Stimulated activated CD4-positive, alpha-beta T cell treated with anti-CD3 and anti-CD28 coated beads, Interleukin-12 subunit alpha, Interleukin-12 subunit beta, amount 100 ng/mL, for 48 hours (primary cell): ENCODE measurements at regions not wholly inside any gene's neighbourhood (a gene's known extent, or its start where the extent isn't known, plus 50 kb on each side); places are given as distances from the start of the nearest gene placed in this dataset.

Experiments used
- DNase-seq, 3 donors: peaks; one replicate each; pipeline ENCODE4 v3.0.0-alpha.2; 2020; ENCODE audit warnings: low read depth in 2 of 3, low spot score in 1 of 3

DNA sequence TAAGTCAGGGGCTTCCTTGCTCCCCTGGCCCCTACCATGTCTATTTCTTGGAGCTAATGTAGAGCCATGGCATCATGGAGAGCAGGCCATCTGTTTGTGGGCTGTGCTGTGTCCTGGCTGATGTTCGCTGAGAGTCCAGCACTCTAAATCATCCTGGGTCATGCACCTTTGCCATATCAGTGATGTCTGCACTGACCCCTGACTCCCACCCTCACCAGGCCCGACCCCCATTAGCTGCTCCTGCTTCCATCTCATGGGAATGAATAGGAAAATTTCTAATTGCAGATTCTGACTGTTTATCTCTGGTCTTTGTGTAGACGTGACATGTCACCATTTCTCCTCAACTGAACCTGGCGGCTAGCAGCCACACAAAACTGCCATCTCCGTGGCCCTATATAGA is 236.9 kb downstream of the NSG2 start:
- DNase-seq = no peak

DNA sequence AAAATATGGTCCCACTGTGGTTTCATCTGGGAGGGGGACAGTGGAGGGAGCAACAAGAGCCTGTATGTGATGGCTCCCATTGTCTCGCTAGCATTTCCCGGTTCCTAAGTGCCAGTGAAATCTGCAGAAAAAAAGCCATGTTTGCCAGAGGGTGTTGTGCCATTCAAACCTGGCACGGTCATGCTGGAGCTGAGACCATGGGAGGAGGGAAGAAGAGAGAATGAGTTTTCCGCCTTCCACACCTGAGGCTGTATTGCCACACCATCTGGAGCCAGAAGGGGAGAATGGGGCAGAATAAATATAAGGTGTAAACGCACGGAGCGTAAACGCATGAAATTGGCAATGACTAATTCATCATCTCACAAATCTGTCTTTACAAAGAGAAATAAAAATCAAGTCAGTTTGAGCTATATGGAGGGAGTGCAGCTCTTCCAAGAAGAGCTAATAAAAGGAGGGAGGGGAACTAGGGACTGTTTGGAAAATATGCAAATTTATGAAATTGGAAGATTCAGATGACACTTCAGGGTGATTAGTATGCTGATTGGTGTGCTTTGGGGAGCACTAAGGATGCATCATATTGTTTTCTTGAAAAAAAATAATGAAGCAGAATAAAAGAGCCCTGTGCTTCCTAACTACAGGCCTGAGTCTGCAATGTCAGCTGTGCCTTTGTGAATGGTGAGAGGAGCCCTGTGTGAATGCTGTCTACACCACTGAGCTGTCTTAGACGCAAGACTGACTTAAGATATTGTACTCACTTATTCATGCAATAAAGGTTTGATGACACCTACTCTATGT is 237.9 kb downstream of the NSG2 start:
- no peak for DNase-seq

DNA sequence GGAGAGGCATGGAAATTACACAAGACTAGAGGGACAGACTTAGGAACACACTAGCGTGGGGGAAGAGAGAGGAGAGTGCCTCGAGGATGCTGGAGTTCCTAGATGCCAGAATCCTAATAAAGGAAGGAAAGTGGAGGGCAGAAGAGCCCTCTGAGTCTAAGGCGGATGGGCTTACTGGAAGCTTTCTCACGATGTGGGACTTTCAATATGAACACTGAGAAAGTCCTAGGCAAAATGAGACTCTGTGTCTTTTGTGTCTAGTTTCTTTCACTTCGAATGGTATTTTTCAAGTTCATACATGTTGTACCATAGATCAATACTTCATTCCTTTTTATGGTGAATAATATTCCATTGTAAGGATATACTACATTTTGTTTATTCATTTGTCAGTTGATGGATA is 239.4 kb downstream of the NSG2 start:
- DNase-seq = no peak

DNA sequence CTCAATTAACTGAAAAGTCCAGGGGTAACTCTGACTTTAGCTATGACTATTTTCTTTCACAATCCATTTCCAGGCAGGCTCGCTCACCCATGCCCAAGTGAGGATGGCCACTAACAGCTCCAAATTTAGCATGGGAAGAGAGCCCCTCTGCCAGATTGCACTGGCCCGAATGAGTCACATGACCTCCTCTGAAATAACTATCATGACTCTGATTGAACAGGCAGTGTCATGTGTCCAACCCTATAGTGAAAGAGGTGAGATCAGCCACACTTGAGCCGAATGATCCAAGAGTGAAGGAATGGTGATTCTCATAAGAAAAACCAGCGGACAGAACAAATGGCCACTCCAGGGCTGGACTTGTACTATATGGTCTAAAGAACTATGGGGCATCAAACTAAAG is 242.3 kb downstream of the NSG2 start:
- no peak for DNase-seq

DNA sequence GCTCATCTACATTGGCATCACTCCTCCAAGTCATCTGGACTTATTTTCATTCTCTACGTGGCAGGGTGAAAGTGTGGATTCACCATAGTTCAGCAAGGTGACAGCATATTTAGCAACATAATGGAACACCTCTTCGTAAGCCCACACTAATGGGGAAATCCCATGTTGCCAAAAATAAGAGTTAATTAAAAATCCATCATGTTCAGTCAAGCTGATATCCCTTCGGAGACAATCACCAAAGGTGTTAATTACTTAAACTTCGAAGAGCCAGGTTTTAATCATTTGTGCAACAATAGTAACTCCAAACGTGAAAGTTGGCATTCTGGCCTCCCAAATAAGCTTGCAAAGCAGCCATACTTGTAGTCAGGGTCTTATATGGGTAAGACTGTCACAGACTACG is 242.9 kb downstream of the NSG2 start:
- no peak for DNase-seq

DNA sequence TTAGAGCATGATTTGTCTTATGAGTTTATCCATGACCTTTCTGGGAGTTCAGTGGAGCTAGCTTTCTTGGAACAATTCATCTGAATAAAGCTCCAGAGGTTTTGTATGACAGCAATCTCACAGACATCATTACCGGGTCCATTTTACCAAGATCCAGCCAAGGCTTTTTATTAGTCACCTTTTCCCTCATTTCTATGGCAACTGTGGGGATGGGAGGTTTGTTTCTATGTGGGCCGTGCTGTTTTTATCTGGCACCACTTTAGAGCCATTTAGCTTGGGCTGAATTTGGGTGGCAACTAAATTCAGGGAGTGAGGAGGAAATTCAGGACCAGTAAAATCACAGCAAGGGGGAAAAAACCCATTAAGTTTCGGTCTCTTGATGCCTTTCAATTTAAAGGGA is 245.7 kb downstream of the NSG2 start:
- no peak for DNase-seq

DNA sequence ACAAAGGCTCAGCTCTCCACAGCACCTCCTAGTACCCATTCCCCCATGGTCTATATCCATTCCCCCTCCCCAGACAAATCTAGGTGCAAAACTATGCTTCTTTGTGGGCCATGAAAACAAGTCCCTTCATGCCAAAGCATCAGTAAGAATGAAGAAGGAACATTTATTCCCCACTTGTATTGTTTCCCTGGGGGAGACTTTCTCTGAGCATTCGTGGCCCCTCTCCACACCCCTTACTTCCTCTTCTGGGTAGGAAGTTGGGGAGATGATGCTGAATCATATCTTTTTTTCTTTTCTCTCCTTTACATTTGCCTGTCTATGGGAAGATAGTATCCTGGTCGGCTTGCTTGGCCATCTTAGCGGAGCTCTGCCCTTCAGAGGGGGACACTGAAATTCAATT is 246.8 kb downstream of the NSG2 start:
- DNase-seq = no peak

DNA sequence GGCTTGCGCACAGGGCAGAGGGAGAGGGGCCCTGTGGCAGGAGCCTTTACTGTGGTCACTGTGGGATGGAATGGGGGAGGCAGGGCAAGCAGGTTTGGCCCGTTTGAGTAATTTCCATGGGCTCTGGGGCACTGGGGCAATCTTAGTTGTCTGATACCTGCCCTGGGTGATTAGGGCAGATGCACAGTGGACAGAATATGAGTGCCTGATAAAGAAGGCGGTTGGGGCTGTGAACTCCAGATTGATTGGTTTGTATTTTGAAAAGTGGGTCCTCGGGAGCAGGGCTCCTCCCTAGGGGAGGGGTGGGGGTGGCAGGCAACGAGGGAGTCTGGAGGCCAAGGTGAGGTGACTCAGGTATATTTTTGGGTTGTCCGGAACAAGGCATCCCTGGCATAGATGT is 247.5 kb downstream of the NSG2 start:
- no peak for DNase-seq

DNA sequence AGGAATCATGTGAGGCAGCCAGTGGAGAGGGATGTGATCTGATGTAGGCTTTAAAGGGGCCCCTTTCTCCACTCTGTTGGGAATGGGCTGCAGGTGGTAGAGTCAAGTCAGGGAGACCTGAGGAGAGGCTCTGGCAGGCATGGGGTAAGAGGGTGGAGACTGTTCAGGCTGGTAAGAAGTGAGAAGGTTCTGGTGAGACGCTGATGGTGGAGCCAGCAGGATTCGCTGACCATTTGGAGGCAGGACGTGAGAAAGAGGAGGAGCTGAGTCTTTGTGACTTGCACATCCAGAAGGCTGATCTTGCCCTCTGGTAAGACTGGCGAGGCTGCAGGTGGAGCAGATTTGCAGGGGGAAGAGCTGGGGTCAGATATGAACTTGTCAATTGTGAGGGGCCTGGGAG is 248.0 kb downstream of the NSG2 start:
- no peak for DNase-seq

DNA sequence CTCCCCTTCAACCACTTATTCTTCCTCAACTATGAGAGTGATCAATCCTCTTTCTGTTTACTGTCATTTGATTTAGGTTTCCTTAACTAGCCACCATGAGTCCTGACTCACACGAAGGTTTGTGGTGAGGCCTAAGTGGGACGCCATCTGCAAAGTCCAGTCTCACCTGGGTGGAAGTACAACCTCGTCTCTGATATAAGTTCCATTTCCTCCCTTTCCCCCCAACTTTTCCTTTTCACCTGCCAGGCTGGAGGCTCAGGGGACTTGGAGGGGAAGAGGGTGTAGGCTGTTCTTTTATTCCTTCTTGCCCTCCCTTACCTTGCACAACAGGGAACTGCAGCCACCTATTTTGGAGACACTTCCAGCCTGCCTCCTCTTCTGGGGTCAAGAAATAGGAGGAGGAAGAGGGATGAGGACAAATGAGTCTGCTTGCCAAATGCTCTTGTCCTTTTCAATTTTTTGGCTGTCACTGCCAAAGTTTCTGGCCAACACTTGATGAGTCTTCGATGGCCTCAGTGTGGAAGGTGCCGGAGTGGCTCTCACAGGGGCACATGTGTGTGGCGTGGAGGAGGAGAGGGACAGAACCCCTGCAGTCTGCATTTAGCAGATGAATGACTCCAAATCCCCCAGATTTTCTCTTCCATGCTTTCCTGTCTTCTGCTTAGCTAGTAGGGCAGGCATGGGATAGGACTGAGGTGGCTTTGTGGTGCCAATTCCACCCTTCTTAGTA is 249.6 kb downstream of the NSG2 start:
- DNase-seq = no peak

DNA sequence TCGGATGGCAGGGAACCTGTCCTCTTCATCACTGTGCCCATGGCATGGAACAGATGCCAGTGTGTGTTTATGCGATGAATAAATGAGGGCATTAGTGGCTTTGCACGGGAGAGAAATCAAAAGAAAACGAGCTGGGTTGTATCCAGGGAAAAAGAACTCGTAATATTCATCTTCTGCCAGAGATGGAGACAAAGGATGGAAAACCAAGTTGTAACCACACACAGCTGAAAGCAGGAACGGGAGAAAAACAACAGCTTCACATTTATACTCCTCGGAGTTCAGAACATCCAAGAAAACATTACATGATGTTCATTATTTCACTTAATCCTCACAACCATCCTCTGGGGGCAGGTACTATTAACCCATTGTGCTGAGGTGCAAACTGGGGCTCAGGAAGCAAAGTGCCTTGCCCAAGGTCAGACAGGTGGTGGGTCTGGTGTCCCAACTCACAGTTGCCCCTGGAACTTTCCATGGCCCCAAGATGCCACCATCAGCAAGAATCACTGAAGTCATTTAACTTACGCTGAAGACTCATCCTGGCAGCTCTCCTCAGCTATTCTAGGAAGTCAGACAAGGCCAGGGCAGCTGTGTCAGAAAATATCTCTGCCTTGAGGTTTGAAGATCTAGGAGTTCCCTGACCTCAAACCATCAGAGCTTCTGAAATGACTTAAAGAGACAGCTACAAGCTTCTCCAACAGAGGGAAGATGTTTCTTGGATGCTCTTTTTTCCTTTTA is 250.4 kb downstream of the NSG2 start:
- no peak for DNase-seq

DNA sequence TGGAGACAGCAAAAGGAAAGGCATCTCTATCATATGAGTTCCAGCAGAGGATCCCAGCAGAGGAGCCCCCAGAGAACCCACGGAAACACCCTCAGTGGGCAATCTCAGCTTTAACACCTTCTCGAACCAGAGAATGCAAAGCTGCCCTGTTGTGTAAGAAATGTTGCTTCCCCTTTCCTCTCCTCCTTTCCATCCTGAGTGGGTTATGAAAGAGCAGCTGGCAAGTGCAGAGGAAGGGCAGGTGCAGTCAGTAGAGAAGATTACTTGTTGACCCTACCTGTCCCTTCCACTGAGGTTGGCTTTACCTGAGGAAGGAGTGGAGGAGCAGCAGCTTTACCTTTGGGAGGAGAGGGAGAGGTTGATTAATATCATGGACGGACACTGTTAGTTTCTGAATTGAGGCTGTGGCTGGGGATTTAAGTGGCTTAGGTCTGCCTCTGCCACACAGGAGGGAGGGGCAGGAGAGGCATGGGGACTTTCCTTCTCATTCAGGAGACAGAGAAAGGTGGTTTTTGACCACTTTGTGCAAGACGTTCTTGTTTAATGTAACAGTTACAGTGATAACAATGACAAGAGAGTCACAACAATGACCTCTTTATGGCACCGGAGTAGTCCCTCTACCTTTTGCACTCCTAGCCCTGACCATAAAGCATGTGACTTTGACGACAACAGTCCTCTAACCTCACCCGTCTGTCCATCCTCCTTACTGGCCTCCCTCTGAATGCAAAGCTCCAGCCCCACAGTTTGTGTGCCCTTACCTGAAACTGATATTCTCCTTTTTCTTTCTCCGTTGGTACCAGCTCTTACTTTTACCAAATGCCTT is 254.8 kb downstream of the NSG2 start:
- no peak for DNase-seq

DNA sequence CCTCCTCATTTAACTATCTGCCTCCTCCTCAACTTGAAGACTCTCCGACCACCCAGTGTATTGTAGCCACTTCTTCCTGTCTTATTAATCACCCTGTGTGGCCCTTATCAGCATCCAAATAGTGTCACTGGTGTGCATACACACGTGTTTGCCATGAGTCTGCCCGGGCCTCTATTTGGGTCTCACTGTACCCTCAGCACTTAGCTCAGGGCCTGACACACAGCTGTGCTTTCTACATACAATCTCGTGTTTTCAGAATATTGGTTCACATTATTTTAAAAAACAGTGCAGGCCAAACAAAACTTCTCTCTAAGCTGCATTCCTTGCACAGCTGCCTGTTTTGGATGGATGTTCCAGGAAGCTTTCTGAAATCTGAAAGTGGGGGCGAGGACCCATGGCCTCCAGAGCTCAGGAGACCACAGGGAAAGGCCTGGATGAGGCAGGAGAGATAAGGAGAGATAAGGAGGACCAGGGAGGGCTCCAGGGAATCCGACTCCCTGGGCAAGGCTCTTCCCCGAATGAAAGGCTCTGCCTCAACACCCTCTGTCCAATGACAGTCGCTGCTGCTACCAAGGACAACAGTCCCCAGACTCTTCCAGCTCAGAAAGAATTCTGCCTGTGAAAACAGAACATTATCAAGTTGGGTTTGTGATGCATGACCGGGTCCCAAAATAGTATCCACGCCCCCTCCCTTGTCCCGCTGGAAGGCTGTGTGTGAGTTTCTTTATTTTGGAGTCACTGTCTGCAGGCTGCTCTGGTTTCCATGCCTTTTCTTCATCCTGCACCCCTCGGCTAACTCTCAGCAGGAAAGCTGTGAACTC is 255.6 kb downstream of the NSG2 start:
- DNase-seq = no peak

DNA sequence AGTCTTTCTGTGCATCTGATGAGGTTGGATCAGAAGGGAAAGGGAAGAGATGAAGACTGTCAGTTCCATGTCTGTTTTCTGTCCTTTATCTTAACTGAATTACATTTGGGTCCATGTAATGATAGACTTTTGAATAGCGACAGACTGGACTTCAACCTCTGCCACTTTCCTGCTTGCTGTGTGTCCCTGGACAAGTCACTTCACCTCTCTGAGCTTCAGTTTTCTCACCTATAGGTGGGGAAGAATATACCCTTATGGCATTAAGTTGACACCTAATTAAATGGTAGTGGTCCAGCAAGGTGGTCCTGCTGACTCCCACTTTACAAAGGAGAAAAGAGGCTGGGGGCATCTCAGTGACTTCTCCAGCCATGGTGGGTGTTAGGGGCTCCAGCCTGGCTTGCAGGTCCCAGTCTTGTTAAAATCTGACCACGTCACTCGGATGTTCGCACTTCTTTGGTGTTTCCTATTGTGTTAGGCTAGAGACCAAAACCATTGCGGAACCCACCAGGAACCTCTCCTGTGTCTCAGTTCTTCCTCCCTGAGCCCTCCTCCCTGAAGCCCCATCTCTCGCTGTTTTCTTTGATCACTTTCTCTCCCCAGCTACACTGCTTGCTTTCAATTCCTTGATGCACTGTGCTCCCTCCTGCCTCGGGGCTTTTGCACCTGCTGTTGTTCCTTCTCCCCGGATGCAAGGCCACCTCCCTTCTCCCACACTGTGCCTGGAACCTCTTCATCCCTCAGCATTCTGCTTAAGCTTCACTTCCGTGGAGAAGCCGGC is 256.5 kb downstream of the NSG2 start:
- no peak for DNase-seq

DNA sequence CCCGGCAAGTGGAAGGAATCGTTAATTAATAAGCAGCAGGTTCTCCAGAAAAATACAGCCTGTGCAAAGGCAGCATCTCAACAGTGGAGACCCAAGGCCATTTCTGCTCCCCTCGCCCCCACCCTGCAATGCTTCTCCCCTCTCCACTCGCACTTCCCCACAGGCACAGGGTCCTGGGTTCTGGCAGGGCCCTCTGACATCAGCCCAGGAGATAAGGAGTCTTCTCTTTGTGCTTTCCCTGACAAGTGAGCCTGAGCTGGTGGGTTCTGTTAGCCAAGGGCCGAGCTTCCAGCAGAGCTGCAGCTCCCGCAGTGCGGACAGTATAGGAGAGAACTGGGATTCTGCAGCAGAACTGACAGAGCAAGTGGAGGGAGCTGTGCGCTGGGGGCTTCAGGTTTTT is 257.5 kb downstream of the NSG2 start:
- no peak for DNase-seq

DNA sequence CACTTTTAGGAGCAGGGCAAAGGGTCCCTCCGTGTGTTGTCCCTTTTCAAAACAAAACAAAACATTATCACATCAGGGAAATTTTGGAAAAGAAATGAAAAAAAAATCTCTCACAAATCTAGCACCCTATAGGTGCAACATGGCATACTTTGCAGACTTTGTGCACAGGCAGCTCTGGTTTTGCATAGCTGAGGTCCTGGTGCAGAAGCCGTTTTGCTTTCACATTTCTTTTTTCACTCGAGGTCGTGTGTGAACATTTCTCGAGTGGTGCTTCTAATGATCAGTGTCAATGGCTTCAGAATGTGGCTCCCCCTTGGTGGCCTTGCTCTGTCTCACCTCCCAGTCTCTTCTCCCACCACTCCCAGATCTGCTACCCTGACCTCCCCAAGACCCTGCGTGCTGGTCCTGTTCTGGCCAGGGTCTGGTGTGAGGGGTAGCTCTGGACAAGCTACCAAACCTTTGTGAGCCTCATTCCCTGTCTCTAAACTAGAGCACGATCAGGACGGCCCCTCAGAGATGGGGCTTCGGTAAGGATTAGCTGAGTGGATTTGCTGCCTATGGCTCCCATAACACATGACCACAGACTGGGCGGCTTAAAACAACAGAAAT is 258.0 kb downstream of the NSG2 start:
- DNase-seq = no peak

DNA sequence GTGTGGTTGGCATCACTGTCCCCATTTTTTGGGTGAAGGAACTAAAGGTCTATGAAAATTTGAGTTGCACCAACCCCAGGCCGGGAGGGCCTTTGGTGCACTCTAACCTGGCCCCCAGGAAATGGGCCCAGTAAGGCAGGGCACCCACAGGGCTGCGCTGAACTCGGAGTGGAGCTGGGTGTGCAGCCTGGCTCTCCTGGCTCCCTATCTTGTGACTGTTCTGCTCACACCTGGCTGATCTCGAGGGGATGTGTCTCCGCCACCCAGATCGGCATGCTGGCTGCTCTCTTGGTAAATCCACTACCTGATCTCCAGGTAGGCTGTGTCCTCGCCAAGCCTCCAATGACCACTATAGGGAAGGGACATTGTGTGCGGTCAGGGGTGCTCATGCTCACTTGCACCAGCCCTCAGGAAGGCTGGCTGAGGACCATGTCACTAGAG is 259.8 kb downstream of the NSG2 start:
- no peak for DNase-seq

DNA sequence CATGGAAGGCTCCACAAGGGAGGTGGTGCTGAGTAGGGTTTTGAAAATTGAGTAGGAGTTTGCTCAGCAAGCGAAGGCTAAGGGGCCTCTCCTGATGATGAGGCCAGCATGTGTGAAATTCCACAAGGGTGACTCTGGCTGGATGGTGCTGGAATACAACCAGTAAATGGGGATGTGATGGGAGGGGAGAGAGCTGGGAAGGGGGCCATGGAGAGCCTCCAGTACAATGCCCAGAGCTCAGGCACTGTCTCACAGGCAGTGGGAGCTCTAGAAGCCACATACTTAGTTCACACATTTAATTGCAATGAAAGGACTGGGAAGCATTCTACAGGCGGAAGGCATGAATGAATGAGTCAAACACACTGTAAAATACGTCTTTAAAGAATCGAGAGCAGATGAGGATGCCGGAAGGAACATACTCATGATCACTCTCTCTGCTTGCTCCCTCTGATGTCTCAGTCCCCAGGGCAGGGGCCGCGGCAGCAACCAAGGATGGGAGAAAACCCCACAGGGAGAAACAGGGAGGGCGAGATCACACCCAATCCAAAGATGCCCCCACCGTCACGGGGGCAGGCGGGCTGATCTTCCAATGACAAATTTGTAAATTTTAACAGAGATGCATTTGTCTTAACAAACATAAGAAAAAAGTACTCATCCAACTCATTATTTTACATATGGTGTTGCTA is 261.0 kb downstream of the NSG2 start:
- DNase-seq = no peak

DNA sequence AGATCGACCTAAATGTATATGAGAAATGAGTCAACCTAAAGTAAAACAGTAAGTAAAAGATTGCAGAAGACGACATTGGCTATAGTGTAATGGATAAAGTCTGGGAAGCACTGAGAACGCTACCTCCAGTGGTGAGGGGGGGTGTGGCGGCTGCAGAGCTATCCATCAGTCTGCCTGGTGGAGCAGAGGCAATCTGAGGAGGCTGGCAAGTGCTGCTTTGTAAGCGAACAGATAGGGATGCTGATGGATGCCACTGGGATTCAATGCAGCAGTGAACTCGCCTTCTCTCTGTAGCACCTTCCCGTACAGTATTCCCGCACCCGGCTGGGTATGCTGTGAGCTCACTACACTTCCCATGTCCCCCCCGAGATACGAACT is 261.5 kb downstream of the NSG2 start:
- no peak for DNase-seq
